ENCODE measurements at regions not wholly inside any gene's neighbourhood (a gene's known extent, or its start where the extent isn't known, plus 50 kb on each side); places are given as distances from the start of the nearest gene placed in this dataset.

DNA sequence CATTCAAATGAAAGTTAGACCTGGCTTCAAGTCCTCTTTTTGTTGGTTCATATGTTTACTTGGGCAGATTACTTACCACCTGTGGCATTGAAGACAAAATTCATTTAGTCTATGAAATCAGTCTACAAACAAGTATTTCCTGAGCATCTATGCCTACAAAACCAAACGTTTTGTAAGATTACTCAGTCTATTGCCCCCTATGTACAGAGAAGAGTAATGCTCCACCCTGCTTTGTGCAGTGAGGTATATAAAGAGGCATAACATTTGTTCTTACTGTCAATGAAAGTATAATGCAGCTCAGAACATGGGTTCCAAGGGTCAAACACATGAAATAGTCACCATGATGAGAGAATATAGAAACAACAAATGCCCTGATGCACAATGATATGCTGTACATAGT lies 580.7 kb downstream of the KIF4B start:
- no peak overlapping the region for H3K4me3 Mint-ChIP-seq
- H3K9me3 Mint-ChIP-seq: no peaks in the 10 kb centered on the region
- H3K4me1 Mint-ChIP-seq: no peaks in the 10 kb centered on the region
- ATAC-seq: no peak
- H3K27ac Mint-ChIP-seq: no peak overlapping the region
- H3K27me3 Mint-ChIP-seq: peaks cover 14% of the 10 kb centered on the region
- no peak for DNase-seq

DNA sequence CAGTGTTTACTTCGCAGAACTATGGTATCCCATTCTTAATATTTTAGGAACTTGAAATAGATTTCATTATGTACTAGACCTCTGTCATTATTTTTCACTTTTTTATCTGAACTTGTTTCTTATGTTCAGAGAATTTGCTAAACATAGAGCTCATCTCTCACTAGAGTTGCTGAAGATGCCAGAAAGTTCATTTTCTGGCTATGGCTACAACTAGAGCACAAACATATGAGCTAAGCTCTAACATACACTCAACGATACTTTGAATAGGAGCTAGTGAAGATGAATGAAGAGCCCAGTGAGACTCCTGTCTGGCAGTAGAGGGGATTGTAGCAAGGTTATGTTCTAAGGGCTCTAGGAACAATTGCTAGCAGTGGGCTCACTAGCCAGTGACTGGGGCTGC lies 582.2 kb downstream of the KIF4B start:
- ATAC-seq: no peak
- no peak overlapping the region for H3K27ac Mint-ChIP-seq
- no peak overlapping the region for H3K4me3 Mint-ChIP-seq
- DNase-seq: no peak
- peaks cover 9% of the 10 kb centered on the region for H3K27me3 Mint-ChIP-seq
- no peaks in the 10 kb centered on the region for H3K4me1 Mint-ChIP-seq
- no peaks in the 10 kb centered on the region for H3K9me3 Mint-ChIP-seq

DNA sequence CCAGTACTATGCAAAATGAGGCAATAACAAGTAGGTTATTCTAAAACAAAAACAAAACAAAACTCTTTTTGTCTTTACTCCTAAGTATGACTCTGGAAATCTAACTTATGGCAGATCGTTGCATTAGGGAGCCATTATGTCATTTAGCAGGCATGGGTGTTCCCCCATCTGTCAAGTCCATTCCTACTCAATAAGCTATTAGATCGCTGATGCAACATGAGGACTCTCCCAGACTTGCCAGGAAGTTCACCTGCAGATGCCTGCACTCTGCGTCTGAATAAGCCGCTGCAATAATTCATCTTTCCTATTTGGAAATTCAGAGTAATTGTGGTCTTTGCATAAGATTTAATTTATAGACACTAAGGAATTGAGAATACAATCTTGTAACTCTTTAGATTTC lies 585.0 kb downstream of the KIF4B start:
- Mint-ChIP-seq H3K4me1 (no peaks in the 10 kb centered on the region), H3K27me3 (peaks cover 7% of the 10 kb centered on the region), H3K9me3 (no peaks in the 10 kb centered on the region), H3K27ac (no peak overlapping the region), H3K4me3 (no peak overlapping the region)
- ATAC-seq: no peak
- DNase-seq: no peak

DNA sequence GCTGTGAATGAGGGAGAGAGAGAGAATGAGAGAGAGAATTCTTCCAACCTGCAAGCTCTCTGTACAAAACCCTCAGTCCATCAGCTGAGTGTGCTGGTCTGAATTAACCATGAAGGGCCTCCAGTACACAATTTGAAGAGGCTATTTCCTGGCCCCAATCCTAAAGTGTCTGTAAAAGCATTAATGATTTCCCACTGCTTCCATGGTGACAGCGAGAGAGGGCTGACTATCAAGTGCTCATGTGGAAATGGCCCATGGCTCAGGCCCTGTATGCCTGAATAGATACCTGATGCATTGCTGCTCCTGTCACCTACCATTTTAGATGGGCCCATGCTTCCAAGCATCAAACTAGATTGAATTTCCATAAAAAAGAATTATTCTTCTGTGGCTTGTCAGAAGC lies 592.4 kb downstream of the KIF4B start:
- Mint-ChIP-seq H3K4me1 (no peaks in the 10 kb centered on the region), H3K27me3 (no peaks in the 10 kb centered on the region), H3K27ac (no peak overlapping the region), H3K9me3 (no peaks in the 10 kb centered on the region), H3K4me3 (no peak overlapping the region)
- ATAC-seq: no peak
- no peak for DNase-seq

DNA sequence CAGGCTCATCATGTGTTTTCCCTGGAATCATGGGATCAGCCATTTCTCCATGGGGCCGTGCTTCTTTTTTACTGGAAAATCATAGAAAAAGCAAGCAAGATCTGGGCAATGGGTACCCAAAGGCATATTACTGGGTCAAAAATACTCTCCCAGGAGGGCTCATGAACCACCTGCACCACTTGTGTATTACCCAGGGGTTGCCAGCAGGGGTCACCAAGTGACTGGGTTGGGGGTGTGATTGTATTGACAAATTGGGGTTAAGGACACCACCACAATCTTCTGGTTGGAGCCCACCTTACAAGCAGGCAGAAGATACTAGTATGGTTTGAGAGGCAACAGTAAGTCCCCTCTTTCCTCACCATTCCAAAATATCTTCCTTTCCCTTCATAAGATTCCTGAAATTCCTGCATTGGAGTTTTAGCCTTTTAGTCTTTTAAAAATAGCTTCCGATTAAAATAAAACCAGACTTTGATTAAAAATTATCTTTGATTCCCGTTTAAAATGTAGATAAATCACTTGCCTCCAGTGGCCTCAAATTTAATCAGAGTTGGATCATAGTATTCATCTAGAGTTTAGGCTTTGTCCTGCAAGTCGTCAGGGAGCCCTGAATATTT lies 603.3 kb downstream of the KIF4B start:
- no peaks in the 10 kb centered on the region for H3K9me3 Mint-ChIP-seq
- H3K27me3 Mint-ChIP-seq: peaks cover 25% of the 10 kb centered on the region
- no peak overlapping the region for H3K27ac Mint-ChIP-seq
- peak; percentile 63 for ATAC-seq
- DNase-seq: peak; percentile 45 to 52
- no peaks in the 10 kb centered on the region for H3K4me1 Mint-ChIP-seq
- no peak overlapping the region for H3K4me3 Mint-ChIP-seq

DNA sequence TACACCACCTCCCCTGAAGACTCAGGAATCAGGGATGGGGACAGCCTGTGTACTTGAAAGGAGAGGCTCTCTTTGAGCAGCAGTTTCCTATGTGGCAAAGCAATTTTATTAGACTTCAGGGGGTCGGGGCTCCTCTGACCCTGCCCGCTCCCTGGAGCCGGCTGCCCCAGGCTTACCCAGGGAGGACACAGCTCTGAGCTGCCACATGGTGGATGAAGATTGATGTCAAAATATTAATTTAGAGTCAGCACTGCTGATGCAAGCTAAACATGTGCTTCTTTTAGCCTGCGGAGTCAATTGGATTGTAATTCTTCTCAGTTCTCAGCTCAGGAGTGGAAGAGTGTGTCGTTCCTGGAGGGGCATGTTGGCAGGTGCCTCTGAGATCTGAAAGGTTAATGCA lies 606.1 kb downstream of the KIF4B start:
- H3K27me3 Mint-ChIP-seq: peaks cover 34% of the 10 kb centered on the region
- H3K4me3 Mint-ChIP-seq: no peak overlapping the region
- H3K27ac Mint-ChIP-seq: no peak overlapping the region
- ATAC-seq (no peak), DNase-seq (no peak)
- H3K9me3 Mint-ChIP-seq: no peaks in the 10 kb centered on the region
- no peaks in the 10 kb centered on the region for H3K4me1 Mint-ChIP-seq

DNA sequence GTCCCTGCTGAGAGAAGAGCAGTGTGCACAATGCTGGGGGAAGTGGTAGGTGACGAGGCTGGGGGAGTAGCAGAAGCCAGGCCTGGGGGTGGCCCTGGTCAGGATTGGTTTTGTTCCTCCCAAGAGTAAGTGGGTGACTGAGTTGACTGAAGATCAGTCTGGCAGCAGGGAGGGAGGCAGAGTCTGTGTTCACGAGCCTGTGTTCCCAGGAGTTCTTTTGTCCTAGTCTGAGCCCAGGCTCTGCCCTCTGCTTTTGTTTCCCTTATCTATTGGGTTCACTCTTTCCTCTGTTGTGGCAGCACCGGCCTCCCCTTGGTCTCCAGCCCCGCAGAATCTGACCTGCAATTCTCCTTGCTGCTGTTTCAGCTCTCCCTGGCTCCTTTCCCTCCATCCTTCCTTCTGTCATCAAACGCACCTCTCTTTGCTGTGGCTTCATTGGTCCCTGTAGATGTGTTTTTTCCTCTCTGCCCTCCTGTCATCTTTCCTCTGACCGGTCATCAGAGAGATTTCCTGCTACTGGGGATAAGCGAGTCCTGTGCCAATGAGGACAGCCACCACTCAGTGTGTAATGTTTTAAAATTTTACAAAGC lies 607.4 kb downstream of the KIF4B start:
- ATAC-seq: peak; percentile 34
- no peaks in the 10 kb centered on the region for H3K4me1 Mint-ChIP-seq
- peaks cover 37% of the 10 kb centered on the region for H3K27me3 Mint-ChIP-seq

DNA sequence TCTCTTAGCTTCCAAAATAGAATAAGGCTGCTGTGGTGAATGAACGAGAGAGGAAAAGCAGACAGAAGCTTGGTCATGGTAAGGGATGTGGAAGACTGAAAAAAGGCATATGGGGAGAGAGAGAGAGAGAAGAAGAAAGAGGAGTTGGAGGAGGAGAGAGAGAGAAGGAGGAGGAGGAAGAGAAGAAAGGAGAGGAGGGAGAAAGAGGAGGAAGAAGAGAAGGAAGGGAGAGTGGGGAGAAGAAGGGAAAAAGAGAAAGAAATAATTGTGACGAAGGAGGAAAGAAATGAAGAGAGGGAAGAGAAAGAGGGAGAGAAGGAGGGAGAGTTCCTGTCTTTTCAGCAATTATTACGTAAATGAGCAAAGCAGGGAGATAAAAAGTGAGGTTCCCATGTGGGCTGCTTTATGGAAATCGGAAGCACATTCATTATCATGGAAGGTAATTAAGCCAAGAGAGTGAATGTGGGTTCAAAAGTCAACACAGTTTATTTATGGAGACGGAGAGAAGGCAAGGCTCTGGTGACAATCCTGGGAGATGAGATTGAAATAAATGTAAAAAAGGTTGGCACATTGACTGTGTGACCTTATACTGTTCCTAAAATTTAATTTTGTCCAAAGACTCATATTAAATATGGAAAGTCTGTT lies 611.2 kb downstream of the KIF4B start:
- no peaks in the 10 kb centered on the region for H3K4me1 Mint-ChIP-seq
- H3K9me3 Mint-ChIP-seq: no peaks in the 10 kb centered on the region
- H3K4me3 Mint-ChIP-seq: no peak overlapping the region
- H3K27me3 Mint-ChIP-seq: peaks cover 42% of the 10 kb centered on the region
- H3K27ac Mint-ChIP-seq: peak overlapping the region in 1 of 2 donors; percentile 43
- ATAC-seq (no peak), DNase-seq (no peak)

More for the DNA sequence above, 607.4 kb downstream of the KIF4B start:
- Mint-ChIP-seq H3K4me3 (no peak overlapping the region), H3K27ac (peak overlapping the region in 1 of 2 donors; percentile 55), H3K9me3 (no peaks in the 10 kb centered on the region)
- DNase-seq: no peak

DNA sequence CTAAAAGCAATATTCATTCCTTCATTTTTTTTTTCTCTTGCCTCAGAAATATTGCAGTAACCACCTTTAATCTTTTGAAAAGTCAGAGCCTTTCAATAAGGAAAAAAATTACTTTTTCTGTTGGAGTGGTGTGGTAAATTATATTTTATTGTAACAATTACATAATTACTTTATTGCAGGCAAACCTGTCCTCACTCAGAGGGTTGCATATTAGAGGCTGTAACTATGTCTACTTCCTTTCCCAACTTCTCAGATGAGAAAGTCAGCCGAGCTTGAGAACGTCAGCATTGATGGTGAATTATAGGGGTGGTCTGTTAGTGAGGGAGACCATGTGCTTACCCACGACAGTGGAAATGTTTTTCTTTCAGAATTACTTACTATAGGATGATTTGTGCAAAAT lies 611.8 kb downstream of the KIF4B start:
- no peaks in the 10 kb centered on the region for H3K4me1 Mint-ChIP-seq
- DNase-seq: no peak
- H3K4me3 Mint-ChIP-seq: no peak overlapping the region
- no peak for ATAC-seq
- H3K27ac Mint-ChIP-seq: no peak overlapping the region
- no peaks in the 10 kb centered on the region for H3K9me3 Mint-ChIP-seq
- H3K27me3 Mint-ChIP-seq: peaks cover 37% of the 10 kb centered on the region

DNA sequence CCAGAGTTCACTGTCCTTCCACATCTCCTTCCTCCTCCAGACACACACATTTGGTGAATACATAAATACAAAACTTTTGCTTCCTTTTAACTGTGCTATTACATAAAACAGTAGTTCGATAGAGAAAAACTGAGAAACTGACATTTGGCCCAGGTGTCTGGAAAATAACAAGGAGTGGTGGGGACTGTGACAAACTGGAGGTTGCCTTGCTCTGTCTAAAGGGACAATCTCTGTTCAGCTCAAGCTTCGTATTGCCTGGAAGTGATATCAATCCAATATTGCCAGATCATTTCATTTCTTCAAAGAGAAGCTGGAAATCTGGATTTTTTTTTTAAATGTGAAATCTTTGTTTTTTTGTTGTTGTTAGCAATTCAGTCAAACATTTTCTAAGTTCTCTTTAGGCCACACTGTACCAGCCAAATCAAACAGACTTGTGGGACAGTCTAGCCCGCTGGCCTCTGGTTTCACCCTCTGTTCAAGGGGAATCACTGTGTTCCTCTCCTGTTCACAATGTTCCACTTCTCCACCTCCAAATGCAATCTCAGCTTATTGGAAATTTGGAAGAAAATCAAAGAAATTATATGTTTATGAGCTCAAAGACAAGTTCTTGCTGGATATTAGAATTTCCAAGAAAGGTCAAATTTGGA lies 612.5 kb downstream of the KIF4B start:
- Mint-ChIP-seq H3K4me1 (no peaks in the 10 kb centered on the region), H3K4me3 (no peak overlapping the region), H3K27ac (no peak overlapping the region), H3K9me3 (no peaks in the 10 kb centered on the region), H3K27me3 (peaks cover 29% of the 10 kb centered on the region)
- ATAC-seq: no peak
- no peak for DNase-seq

DNA sequence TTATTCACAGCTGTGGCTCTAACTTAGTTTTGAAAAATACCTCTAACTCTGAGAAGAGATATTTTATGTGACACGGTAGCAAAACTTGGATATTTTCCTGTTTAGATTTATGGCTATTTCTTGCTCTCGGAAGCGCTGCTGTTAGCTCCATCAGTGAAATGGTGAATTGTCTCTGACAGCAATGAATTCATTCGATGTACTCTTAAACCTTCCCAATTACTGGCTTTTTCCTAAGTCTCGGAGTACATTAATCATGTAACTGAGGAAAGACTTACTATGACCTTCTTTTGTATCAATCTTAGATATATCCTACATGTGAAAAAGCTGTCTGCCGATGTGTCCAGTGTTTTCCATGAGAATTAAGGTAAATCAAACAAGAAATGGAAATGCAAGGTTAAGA lies 613.0 kb downstream of the KIF4B start:
- no peak for ATAC-seq
- no peaks in the 10 kb centered on the region for H3K9me3 Mint-ChIP-seq
- DNase-seq: no peak
- H3K4me3 Mint-ChIP-seq: no peak overlapping the region
- no peaks in the 10 kb centered on the region for H3K4me1 Mint-ChIP-seq
- peaks cover 24% of the 10 kb centered on the region for H3K27me3 Mint-ChIP-seq
- no peak overlapping the region for H3K27ac Mint-ChIP-seq

DNA sequence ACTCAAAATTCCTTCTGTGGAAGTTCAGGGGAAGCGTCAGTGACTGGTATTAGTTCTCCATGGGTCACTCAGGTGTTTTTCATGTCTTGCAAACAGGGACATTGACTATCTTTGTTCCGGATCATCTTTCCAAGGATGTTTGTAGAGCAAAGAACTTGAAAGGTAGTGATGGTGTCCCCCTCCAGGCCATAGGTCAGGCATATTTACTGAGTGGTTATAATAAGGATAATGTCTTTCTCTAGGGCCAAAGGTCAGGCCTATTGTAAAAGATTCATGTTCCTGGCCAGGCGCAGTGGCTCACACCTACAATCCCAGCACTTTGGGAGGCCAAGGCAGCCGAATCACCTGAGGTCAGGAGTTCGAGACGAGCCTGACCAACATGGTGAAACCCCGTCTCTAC lies 614.8 kb downstream of the KIF4B start:
- no peaks in the 10 kb centered on the region for H3K9me3 Mint-ChIP-seq
- H3K4me1 Mint-ChIP-seq: no peaks in the 10 kb centered on the region
- DNase-seq (no peak), ATAC-seq (no peak)
- no peak overlapping the region for H3K27ac Mint-ChIP-seq
- H3K27me3 Mint-ChIP-seq: peaks cover 20% of the 10 kb centered on the region
- H3K4me3 Mint-ChIP-seq: no peak overlapping the region

DNA sequence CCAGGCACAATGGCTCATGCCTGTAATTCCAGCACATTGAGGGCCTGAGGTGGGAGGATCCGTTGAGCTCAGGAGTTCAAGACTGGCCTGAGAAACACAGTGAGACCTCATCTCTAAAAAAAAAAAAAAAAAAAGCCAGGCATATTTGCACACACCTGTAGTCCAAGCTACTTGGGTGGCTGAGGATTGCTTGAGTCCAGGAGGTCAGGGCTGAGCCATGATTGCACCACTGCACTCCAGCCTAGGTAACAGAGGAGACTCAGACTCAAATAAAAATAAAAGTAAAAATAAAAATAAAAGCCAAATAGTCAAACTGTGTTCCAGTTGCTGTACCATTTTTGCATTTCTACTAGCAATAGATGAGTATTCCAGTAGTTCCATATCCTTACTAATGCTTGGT lies 616.0 kb downstream of the KIF4B start:
- DNase-seq (no peak), ATAC-seq (no peak)
- no peak overlapping the region for H3K27ac Mint-ChIP-seq
- no peak overlapping the region for H3K4me3 Mint-ChIP-seq
- H3K27me3 Mint-ChIP-seq: peaks cover 12% of the 10 kb centered on the region
- H3K9me3 Mint-ChIP-seq: peaks cover 0 to 9% of the 10 kb centered on the region in 2 donors
- no peaks in the 10 kb centered on the region for H3K4me1 Mint-ChIP-seq

DNA sequence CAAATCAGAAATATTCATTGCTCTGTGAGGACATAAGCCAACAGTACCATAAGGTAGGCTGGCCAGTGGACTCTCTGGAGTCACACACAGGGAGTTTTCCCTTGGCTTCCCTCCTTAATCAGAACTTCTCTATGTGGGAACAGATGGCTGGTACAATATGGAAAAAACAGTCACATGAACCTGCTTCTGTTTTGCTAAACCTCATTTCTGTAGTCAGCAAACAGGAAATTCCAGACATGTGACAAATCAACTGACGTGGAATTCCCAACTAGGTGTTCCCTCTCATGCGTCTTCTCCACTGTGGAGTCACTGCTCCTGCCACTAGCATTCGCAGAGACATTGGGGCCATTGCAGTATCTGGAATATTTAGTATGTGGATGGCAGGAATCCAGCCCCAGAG lies 617.6 kb downstream of the KIF4B start:
- DNase-seq (no peak), ATAC-seq (no peak)
- no peaks in the 10 kb centered on the region for H3K4me1 Mint-ChIP-seq
- peaks cover 8% of the 10 kb centered on the region for H3K27me3 Mint-ChIP-seq
- H3K4me3 Mint-ChIP-seq: no peak overlapping the region
- H3K9me3 Mint-ChIP-seq: peaks cover 0 to 10% of the 10 kb centered on the region in 2 donors
- no peak overlapping the region for H3K27ac Mint-ChIP-seq

DNA sequence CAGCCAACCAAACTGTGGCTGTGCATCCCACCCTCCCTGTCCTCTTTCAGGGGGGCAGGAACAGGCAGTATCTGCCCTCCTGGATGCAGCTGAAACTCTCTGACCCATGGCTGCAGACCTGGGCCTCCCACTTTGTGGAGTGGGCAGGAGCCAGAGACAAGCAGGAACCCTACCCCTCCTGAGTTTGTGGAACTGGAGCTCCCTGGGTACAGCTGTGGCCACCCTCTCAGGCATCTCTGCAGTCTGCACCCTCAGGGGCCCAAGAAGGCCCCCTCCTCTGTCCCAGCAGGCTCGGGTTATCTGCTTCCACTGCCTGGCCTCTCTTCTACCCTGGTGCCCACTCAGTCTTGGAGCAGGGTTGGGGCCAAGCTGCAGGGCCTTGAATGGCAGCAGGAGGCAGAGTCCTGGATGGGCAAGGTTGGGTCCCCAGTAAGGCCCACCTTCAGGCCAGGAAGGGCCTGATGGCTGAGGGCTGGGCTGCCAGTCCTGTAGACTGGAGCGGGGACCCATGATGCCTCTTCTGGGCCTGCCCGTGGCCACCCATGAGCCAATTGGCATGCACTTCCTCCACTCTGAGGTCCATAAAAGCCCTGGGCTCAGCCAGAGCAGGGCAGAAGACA lies 619.9 kb downstream of the KIF4B start:
- ATAC-seq: peak; percentile 26
- Mint-ChIP-seq H3K4me1 (no peaks in the 10 kb centered on the region), H3K27ac (no peak overlapping the region), H3K4me3 (no peak overlapping the region), H3K9me3 (peaks cover 0 to 10% of the 10 kb centered on the region in 2 donors), H3K27me3 (no peaks in the 10 kb centered on the region)
- no peak for DNase-seq

DNA sequence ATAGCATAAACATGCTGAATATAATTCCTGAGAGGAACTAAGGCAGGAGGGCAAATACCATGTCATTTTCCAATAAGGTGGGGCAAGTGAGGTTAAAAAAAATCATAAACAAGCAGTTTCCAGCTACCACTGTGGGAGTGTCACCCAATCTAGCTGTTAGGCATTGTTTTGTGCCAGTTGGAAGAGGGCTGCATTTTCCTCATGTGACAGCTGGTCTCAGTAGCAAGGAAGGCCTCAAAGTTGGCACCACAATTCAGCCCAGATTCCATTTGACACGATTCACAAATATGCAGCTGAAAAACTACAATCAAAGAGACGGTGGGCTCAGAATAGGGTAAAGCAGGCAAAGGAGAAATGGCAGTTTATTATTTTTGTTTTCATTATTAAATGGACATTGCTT lies 636.1 kb downstream of the KIF4B start:
- peaks cover 3% of the 10 kb centered on the region for H3K27me3 Mint-ChIP-seq
- no peak overlapping the region for H3K27ac Mint-ChIP-seq
- no peak overlapping the region for H3K4me3 Mint-ChIP-seq
- no peaks in the 10 kb centered on the region for H3K4me1 Mint-ChIP-seq
- no peak for DNase-seq
- ATAC-seq: no peak
- no peaks in the 10 kb centered on the region for H3K9me3 Mint-ChIP-seq

All from stimulated activated naive CD8-positive, alpha-beta T cell treated with anti-CD3 and anti-CD28 coated beads, Interleukin-15, amount 100 ng/mL, for 72 hours (primary cell).